HEK293T (cell line): ENCODE measurements at regions not wholly inside any gene's neighbourhood (a gene's known extent, or its start where the extent isn't known, plus 50 kb on each side); places are given as distances from the start of the nearest gene placed in this dataset.

Source experiments
- ARNT ChIP-seq: fragments of 450-650 bp; IDR thresholded peaks from 2 replicates; pipeline ENCODE4 v1.6.1; 2017; ENCODE audit warnings: mild to moderate bottlenecking
- ELF4 ChIP-seq: fragments of 450-650 bp; IDR thresholded peaks from 2 replicates; pipeline ENCODE4 v1.6.1; 2017; ENCODE audit warnings: antibody characterized with exemption
- FOXA1 ChIP-seq: fragments of 450-650 bp; IDR thresholded peaks from 2 replicates; pipeline ENCODE4 v1.6.1; 2016; ENCODE audit warnings: mild to moderate bottlenecking
- PKNOX1 ChIP-seq: fragments of 450-650 bp; IDR thresholded peaks from 2 replicates; pipeline ENCODE4 v1.6.1; 2016
- SP1 ChIP-seq: fragments of 450-650 bp; IDR thresholded peaks from 2 replicates; pipeline ENCODE4 v1.6.1; 2017
- SUZ12 ChIP-seq: fragments of 450-650 bp; IDR thresholded peaks from 2 replicates; pipeline ENCODE4 v1.6.1; 2016; ENCODE audit warnings: mild to moderate bottlenecking

- TF ChIP-seq PKNOX1 (no peak), ARNT (no peak), SP1 (no peak), FOXA1 (no peak), SUZ12 (no peak), ELF4 (no peak)
Observed at GRCh38 chr1:195195423-195196057, 1412.7 kb downstream of the KCNT2 start.
